Common myeloid progenitor, CD34-positive (primary cell): ENCODE measurements at regions not wholly inside any gene's neighbourhood (a gene's known extent, or its start where the extent isn't known, plus 50 kb on each side); places are given as distances from the start of the nearest gene placed in this dataset.
"Not testable (repeated sequence)": the region's sequence is repeated elsewhere in the genome, so short reads cannot be mapped to it uniquely, and the experiment has no call there.

Experiments
- CTCF ChIA-PET: fragments of 350-600 bp; sonication (Branson Sonifier 250); formaldehyde crosslinking; loops from one replicate; lab custom pipeline; 2021; ENCODE audit warnings: antibody characterized with exemption; lab: Charles Lee
- POLR2A ChIA-PET: fragments of 350-600 bp; sonication (Branson Sonifier 250); formaldehyde crosslinking; loops from one replicate; lab custom pipeline; 2021; ENCODE audit warnings: antibody characterized with exemption; lab: Charles Lee
- DNase-seq, 3 donors: peaks; one replicate each; pipeline versions ENCODE4 v3.0.0 to v3.0.0-alpha.2; 2013
- H3K27ac ChIP-seq, 2 experiments: 1 replicate in 1 of 2; 2 replicates in 1 of 2; pipeline ENCODE4 v1.7.0; 2013; ENCODE audit warnings: inconsistent platforms in 2 of 2, low read length in 2 of 2, mild to moderate bottlenecking in 2 of 2, low read depth in 1 of 2, moderate library complexity in 1 of 2; ENCODE audit not compliant: severe bottlenecking in 2 of 2, insufficient read depth in 1 of 2, poor library complexity in 1 of 2
- H3K27me3 ChIP-seq, 5 experiments: replicated peaks in 2 of 5; 1 replicate in 3 of 5; 2 replicates in 2 of 5; pipeline versions ENCODE4 v1.6.1 to v1.7.0; 2013; ENCODE audit warnings: low read length in 4 of 5, mild to moderate bottlenecking in 2 of 5, moderate library complexity in 2 of 5, inconsistent platforms in 1 of 5; ENCODE audit not compliant: insufficient read depth in 5 of 5, control insufficient read depth in 4 of 5
- H3K36me3 ChIP-seq, 4 experiments: 1 replicate in 2 of 4; 2 replicates in 2 of 4; pipeline versions ENCODE4 v1.6.1 to v1.7.0; 2013; ENCODE audit warnings: low read length in 3 of 4, control low read depth in 1 of 4, mild to moderate bottlenecking in 1 of 4; ENCODE audit not compliant: control insufficient read depth in 4 of 4, insufficient read depth in 4 of 4
- H3K4me1 ChIP-seq, 4 experiments: 1 replicate in 3 of 4; 2 replicates in 1 of 4; pipeline versions ENCODE4 v1.6.1 to v1.7.1; 2013; ENCODE audit warnings: low read length in 3 of 4, mild to moderate bottlenecking in 3 of 4, control low read depth in 1 of 4, inconsistent platforms in 1 of 4, moderate library complexity in 1 of 4; ENCODE audit not compliant: control insufficient read depth in 4 of 4, insufficient read depth in 4 of 4; ENCODE audit errors: control extremely low read depth in 1 of 4
- H3K4me3 ChIP-seq, 7 experiments: 1 replicate in 4 of 7; 2 replicates in 3 of 7; pipeline versions ENCODE4 v1.5.1 to v1.7.0; 2013; ENCODE audit warnings: mild to moderate bottlenecking in 7 of 7, low read length in 6 of 7, moderate library complexity in 6 of 7, inconsistent platforms in 2 of 7, low read depth in 2 of 7, control low read depth in 1 of 7; ENCODE audit not compliant: insufficient read depth in 4 of 7, control insufficient read depth in 1 of 7; ENCODE audit errors: extremely low read depth in 1 of 7
- H3K9me3 ChIP-seq, 5 experiments: 1 replicate in 4 of 5; 2 replicates in 1 of 5; pipeline versions ENCODE4 v1.6.1 to v1.7.1; 2013; ENCODE audit warnings: low read length in 4 of 5, mild to moderate bottlenecking in 2 of 5, inconsistent platforms in 1 of 5, low read depth in 1 of 5, moderate library complexity in 1 of 5; ENCODE audit not compliant: control insufficient read depth in 4 of 5, insufficient read depth in 2 of 5; ENCODE audit errors: control extremely low read depth in 1 of 5
- WGBS: methylation state at CpG from one replicate; pipeline ENCODE4 v1.1.5; 2013; ENCODE audit not compliant: insufficient coverage; 5-methylcytosine and 5-hydroxymethylcytosine counted together

GRCh38 chrX:462853-463252 is 76.1 kb upstream of the PPP2R3B start:
- peaks cover 0 to 4% (median 2%) of the 10 kb centered on the region in 5 experiments for H3K9me3 ChIP-seq
- DNase-seq, result no peak
- WGBS, result 95% methylated on average over 19 of the region's 21 CpGs
- no peaks in the 10 kb centered on the region for H3K27me3 ChIP-seq
- H3K4me1 ChIP-seq, result no peaks in the 10 kb centered on the region
- CTCF ChIA-PET, result no interaction called here
- H3K4me3 ChIP-seq, result no peak overlapping the region
- no peak overlapping the region for H3K27ac ChIP-seq
- no peaks in the 10 kb centered on the region for H3K36me3 ChIP-seq
- POLR2A ChIA-PET, result no interaction called here

DNA sequence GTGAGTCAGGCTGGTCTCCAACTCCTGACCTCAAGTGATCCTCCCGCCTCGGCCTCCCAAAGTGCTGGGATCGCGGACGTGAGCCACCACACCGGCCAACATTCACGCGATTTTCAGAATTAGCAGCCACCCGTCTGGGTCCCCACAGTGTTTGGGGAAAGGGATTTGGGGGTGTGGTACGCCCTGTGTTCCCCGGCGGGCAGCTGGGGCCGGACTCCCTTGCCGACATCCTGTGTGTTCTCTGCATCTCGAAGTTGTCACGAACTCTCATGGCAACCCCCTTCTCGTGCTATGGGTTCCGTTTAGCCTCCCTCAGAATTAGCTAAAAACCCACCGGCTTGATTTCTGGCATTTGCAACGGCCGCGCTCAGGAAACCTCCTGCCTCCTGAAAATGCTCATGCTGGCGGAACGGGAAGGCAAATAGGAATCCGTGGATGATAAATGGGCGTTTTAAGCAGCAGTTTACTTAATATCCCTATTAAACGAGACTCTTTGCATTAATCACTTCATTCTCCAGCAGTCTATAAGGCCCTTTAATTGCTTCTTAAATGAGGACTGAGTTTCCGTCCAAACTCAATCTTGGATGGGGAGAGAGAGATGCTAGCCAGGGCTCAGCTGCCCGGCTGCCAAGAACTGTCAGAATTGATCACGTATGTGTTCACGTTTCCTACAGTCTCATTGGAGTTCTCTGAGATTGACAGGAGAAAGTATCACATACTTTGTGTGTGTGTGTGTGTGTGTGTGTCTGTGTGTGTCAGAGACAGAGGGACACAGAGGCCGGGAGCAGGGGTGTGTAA is 78.9 kb upstream of the PPP2R3B start:
- POLR2A ChIA-PET, result no interaction called here
- DNase-seq, result no peak
- 94% methylated on average over 28 of the region's 32 CpGs for WGBS
- CTCF ChIA-PET, result no interaction called here
- Histone ChIP-seq H3K9me3 (peaks cover 0 to 4% (median 2%) of the 10 kb centered on the region in 5 experiments), H3K27ac (no peak overlapping the region), H3K27me3 (no peaks in the 10 kb centered on the region), H3K4me1 (no peaks in the 10 kb centered on the region), H3K36me3 (no peaks in the 10 kb centered on the region), H3K4me3 (no peak overlapping the region)

- DNase-seq, H3K27ac ChIP-seq, H3K36me3 ChIP-seq, H3K4me1 ChIP-seq, POLR2A ChIA-PET, H3K27me3 ChIP-seq, H3K9me3 ChIP-seq, CTCF ChIA-PET, H3K4me3 ChIP-seq: not testable (repeated sequence)
- WGBS, result 98% methylated on average over 10 of the region's 17 CpGs
These were observed 80.1 kb upstream of the PPP2R3B start for GRCh38 chrX:466836-467235.

- H3K27me3 ChIP-seq, H3K9me3 ChIP-seq, H3K36me3 ChIP-seq, H3K4me3 ChIP-seq, H3K27ac ChIP-seq, DNase-seq, CTCF ChIA-PET, POLR2A ChIA-PET, H3K4me1 ChIP-seq: not testable (repeated sequence)
- 98% methylated on average over 14 of the region's 16 CpGs for WGBS
These were observed 81.0 kb upstream of the PPP2R3B start for GRCh38 chrX:467686-468085.

DNA sequence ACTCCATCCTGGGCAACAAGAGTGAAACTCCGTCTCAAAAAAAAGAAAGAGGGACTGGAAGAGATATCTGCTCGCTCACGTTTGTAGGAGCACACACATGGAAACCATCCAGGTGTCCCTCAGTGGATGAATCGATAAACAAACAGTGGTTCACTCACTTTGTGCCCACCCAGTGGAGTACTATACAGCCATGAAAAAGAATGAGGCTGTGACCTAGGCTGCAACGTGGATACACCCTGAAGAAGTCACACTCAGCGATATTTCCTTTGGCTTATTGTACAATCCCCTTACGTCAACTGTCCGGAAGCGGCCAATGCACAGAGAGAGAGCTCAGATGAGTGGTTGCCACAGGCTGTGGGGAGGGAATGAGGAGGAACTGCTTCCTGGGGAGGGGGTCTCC is 82.3 kb upstream of the PPP2R3B start:
- H3K4me3 ChIP-seq, result no peak overlapping the region
- CTCF ChIA-PET, result no interaction called here
- H3K36me3 ChIP-seq, result no peaks in the 10 kb centered on the region
- no peak for DNase-seq
- WGBS, result 96% methylated on average over 9 of the region's 9 CpGs
- peaks cover 0 to 6% (median 0%) of the 10 kb centered on the region in 5 experiments for H3K9me3 ChIP-seq
- POLR2A ChIA-PET, result no interaction called here
- H3K27ac ChIP-seq, result no peak overlapping the region
- H3K27me3 ChIP-seq, result no peaks in the 10 kb centered on the region
- H3K4me1 ChIP-seq, result peaks cover 0 to 8% (median 1%) of the 10 kb centered on the region in 4 experiments

GRCh38 chrX:470686-471085 is 84.0 kb upstream of the PPP2R3B start:
- H3K4me3 ChIP-seq, result no peak overlapping the region
- 100% methylated on average over 8 of the region's 12 CpGs for WGBS
- no peaks in the 10 kb centered on the region for H3K36me3 ChIP-seq
- ChIA-PET POLR2A (no interaction called here), CTCF (no interaction called here)
- H3K4me1 ChIP-seq, result peaks cover 0 to 8% (median 1%) of the 10 kb centered on the region in 4 experiments
- H3K27ac ChIP-seq, result no peak overlapping the region
- no peaks in the 10 kb centered on the region for H3K27me3 ChIP-seq
- no peak for DNase-seq
- H3K9me3 ChIP-seq, result peaks cover 0 to 6% (median 0%) of the 10 kb centered on the region in 5 experiments

- CTCF ChIA-PET, result no interaction called here
- H3K27me3 ChIP-seq, result no peaks in the 10 kb centered on the region
- DNase-seq, result no peak
- H3K27ac ChIP-seq, result no peak overlapping the region
- POLR2A ChIA-PET, result no interaction called here
- H3K4me1 ChIP-seq, result peaks cover 0 to 8% (median 1%) of the 10 kb centered on the region in 4 experiments
- H3K36me3 ChIP-seq, result no peaks in the 10 kb centered on the region
- WGBS, result 96% methylated on average over 3 of the region's 9 CpGs
- peak overlapping the region in 2 of 7 experiments; percentile 19 to 58 for H3K4me3 ChIP-seq
- H3K9me3 ChIP-seq, result peaks cover 0 to 6% (median 0%) of the 10 kb centered on the region in 5 experiments
These were observed 84.6 kb upstream of the PPP2R3B start for GRCh38 chrX:471281-471680.
